H1 (cell line): ENCODE measurements at regions not wholly inside any gene's neighbourhood (a gene's known extent, or its start where the extent isn't known, plus 50 kb on each side); places are given as distances from the start of the nearest gene placed in this dataset.

ENCODE experiments used
- CTCF ChIA-PET: fragments of 300-600 bp; sonication (Branson Sonifier 250); formaldehyde crosslinking; loops from one replicate; lab custom pipeline; 2021; ENCODE audit not compliant: partially characterized antibody; lab: Charles Lee
- POLR2A ChIA-PET: fragments of 300-600 bp; sonication (Branson Sonifier 250); formaldehyde crosslinking; loops from one replicate; lab custom pipeline; 2021; ENCODE audit warnings: inconsistent platforms; ENCODE audit not compliant: partially characterized antibody; lab: Charles Lee
- DNase-seq, 2 experiments: peaks; one replicate each; pipeline versions ENCODE4 v3.0.0 to v3.0.0-alpha.2; 2010 to 2022; ENCODE audit warnings: low spot score in 2 of 2, low read depth in 1 of 2, mixed read lengths in 1 of 2
- FAIRE-seq: peaks from 2 replicates; lab custom pipeline; 2011; peaks lifted over from hg19 to GRCh38; lab: Jason Lieb, UNC
- H2AFZ ChIP-seq: 2 replicates; pipeline ENCODE4 v1.8.1; 2012; ENCODE audit warnings: low read length, inconsistent platforms
- H2AK5ac ChIP-seq: 2 replicates; pipeline ENCODE4 v1.6.1; 2013; ENCODE audit warnings: low read depth, low read length
- H2BK120ac ChIP-seq: replicated peaks from 2 replicates; pipeline ENCODE3; 2013; ENCODE audit warnings: low read depth, low read length, inconsistent platforms
- H2BK12ac ChIP-seq: 2 replicates; pipeline ENCODE4 v1.6.1; 2013; ENCODE audit warnings: low read depth, low read length
- H2BK15ac ChIP-seq: 2 replicates; pipeline ENCODE4 v1.6.1; 2013; ENCODE audit warnings: low read length
- H2BK20ac ChIP-seq: 2 replicates; pipeline ENCODE4 v1.6.1; 2013; ENCODE audit warnings: low read length
- H2BK5ac ChIP-seq: 2 replicates; pipeline ENCODE4 v1.6.1; 2013; ENCODE audit warnings: low read depth, low read length
- H3K14ac ChIP-seq: 2 replicates; pipeline ENCODE4 v1.6.1; 2013; ENCODE audit warnings: inconsistent platforms; ENCODE audit not compliant: insufficient read length
- H3K18ac ChIP-seq: 2 replicates; pipeline ENCODE4 v1.6.1; 2013; ENCODE audit warnings: low read length; ENCODE audit errors: extremely low read depth
- H3K23ac ChIP-seq: 2 replicates; pipeline ENCODE4 v1.6.1; 2013; ENCODE audit warnings: inconsistent platforms; ENCODE audit not compliant: insufficient read length
- H3K23me2 ChIP-seq: 2 replicates; pipeline ENCODE4 v1.6.1; 2013; ENCODE audit warnings: low read depth, low read length
- H3K27ac ChIP-seq: 2 replicates; pipeline ENCODE4 v1.6.1; 2011; ENCODE audit warnings: low read depth, low read length, inconsistent platforms
- H3K27me3 ChIP-seq, 4 experiments: replicated peaks in 1 of 4; 1 replicate in 1 of 4; 2 replicates in 3 of 4; pipeline versions ENCODE4 v1.6.1 to v1.8.1; 2011 to 2013; ENCODE audit warnings: low read length in 3 of 4, mild to moderate bottlenecking in 3 of 4, inconsistent platforms in 2 of 4, mixed read lengths in 2 of 4, moderate library complexity in 1 of 4; ENCODE audit not compliant: control insufficient read depth in 3 of 4, insufficient read depth in 3 of 4; ENCODE audit errors: extremely low read depth in 1 of 4
- H3K36me3 ChIP-seq, 4 experiments: 2 replicates each; pipeline versions ENCODE4 v1.6.1 to v1.8.1; 2011 to 2013; ENCODE audit warnings: mild to moderate bottlenecking in 4 of 4, low read length in 3 of 4, moderate library complexity in 2 of 4, control low read depth in 1 of 4, inconsistent platforms in 1 of 4; ENCODE audit not compliant: insufficient read depth in 4 of 4, control insufficient read depth in 2 of 4
- H3K4ac ChIP-seq: replicated peaks from 2 replicates; pipeline ENCODE3; 2013; ENCODE audit warnings: low read length, low read depth, mixed read lengths, inconsistent platforms; ENCODE audit not compliant: insufficient read length
- H3K4me1 ChIP-seq, 4 experiments: replicated peaks in 1 of 4; 1 replicate in 1 of 4; 2 replicates in 3 of 4; pipeline versions ENCODE4 v1.6.1 to v1.8.1; 2011 to 2013; ENCODE audit warnings: low read length in 3 of 4, inconsistent platforms in 2 of 4, mixed read lengths in 1 of 4; ENCODE audit not compliant: insufficient read depth in 4 of 4, control insufficient read depth in 3 of 4
- H3K4me2 ChIP-seq, 2 experiments: 2 replicates each; pipeline versions ENCODE4 v1.6.1 to v1.8.1; 2011 to 2013; ENCODE audit warnings: low read depth in 2 of 2, low read length in 2 of 2, control low read depth in 1 of 2, inconsistent platforms in 1 of 2, mild to moderate bottlenecking in 1 of 2; ENCODE audit not compliant: insufficient read depth in 1 of 2
- H3K4me3 ChIP-seq, 4 experiments: fragments of 200-600, 300-600 bp in 1 of 4; sonication (generic), shearing (Covaris generic), sonication (Bioruptor Twin) in 1 of 4; 2 replicates each; pipeline versions ENCODE4 v1.5.1 to v1.8.1; 2011 to 2016; ENCODE audit warnings: low read length in 4 of 4, low read depth in 3 of 4, control low read depth in 2 of 4, inconsistent platforms in 2 of 4, mild to moderate bottlenecking in 2 of 4, mixed read lengths in 1 of 4, moderate library complexity in 1 of 4; ENCODE audit not compliant: insufficient read depth in 2 of 4; ENCODE audit errors: extremely low read depth in 1 of 4
- H3K56ac ChIP-seq: replicated peaks from 2 replicates; pipeline ENCODE3; 2013; ENCODE audit warnings: low read depth, mild to moderate bottlenecking, mixed read lengths, low read length, inconsistent platforms; ENCODE audit not compliant: insufficient read length
- H3K79me1 ChIP-seq: 2 replicates; pipeline ENCODE4 v1.6.1; 2013; ENCODE audit warnings: low read depth, low read length, control low read depth
- H3K79me2 ChIP-seq, 2 experiments: 2 replicates each; pipeline versions ENCODE4 v1.6.1 to v1.8.1; 2012 to 2013; ENCODE audit warnings: low read length in 2 of 2, mild to moderate bottlenecking in 2 of 2, inconsistent platforms in 1 of 2; ENCODE audit not compliant: insufficient read depth in 2 of 2, control insufficient read depth in 1 of 2
- H3K9ac ChIP-seq, 4 experiments: replicated peaks in 1 of 4; 1 replicate in 1 of 4; 2 replicates in 3 of 4; pipeline versions ENCODE4 v1.6.1 to v1.8.1; 2011 to 2013; ENCODE audit warnings: low read depth in 3 of 4, low read length in 3 of 4, control low read depth in 2 of 4, mild to moderate bottlenecking in 2 of 4, moderate library complexity in 2 of 4, inconsistent platforms in 1 of 4; ENCODE audit errors: extremely low read depth in 1 of 4
- H3K9me3 ChIP-seq, 2 experiments: 2 replicates each; pipeline versions ENCODE4 v1.6.1 to v1.8.1; 2012 to 2013; ENCODE audit warnings: mild to moderate bottlenecking in 2 of 2, moderate library complexity in 2 of 2, control low read depth in 1 of 2, inconsistent platforms in 1 of 2, low read depth in 1 of 2, low read length in 1 of 2, mixed read lengths in 1 of 2; ENCODE audit not compliant: insufficient read depth in 2 of 2
- H4K20me1 ChIP-seq, 2 experiments: replicated peaks in 1 of 2; 2 replicates each; pipeline versions ENCODE3 to v1.8.1; 2011 to 2013; ENCODE audit warnings: inconsistent platforms in 2 of 2, low read length in 2 of 2, mild to moderate bottlenecking in 1 of 2; ENCODE audit not compliant: insufficient read depth in 2 of 2, control insufficient read depth in 1 of 2
- H4K5ac ChIP-seq: 2 replicates; pipeline ENCODE4 v1.6.1; 2013; ENCODE audit warnings: low read length, low read depth, mixed read lengths, inconsistent platforms; ENCODE audit not compliant: insufficient read length
- H4K8ac ChIP-seq: 2 replicates; pipeline ENCODE4 v1.8.0; 2013; ENCODE audit warnings: mild to moderate bottlenecking, moderate library complexity, low read length, inconsistent platforms; ENCODE audit not compliant: insufficient read depth; ENCODE audit errors: extremely low read depth
- H4K91ac ChIP-seq: replicated peaks from 2 replicates; pipeline ENCODE3; 2013; ENCODE audit warnings: low read length, mixed read lengths, inconsistent platforms; ENCODE audit not compliant: insufficient read length
- WGBS, 2 experiments: shearing (Covaris generic) in 1 of 2; methylation state at CpG; one replicate each; pipeline versions ENCODE4 v1.1.6 to v1.1.7; 2013 to 2015; ENCODE audit warnings: low lambda C conversion rate in 2 of 2, mixed read lengths in 2 of 2, inconsistent platforms in 1 of 2, low coverage in 1 of 2, missing lambda C conversion rate in 1 of 2; ENCODE audit not compliant: insufficient replicate concordance in 2 of 2, insufficient coverage in 1 of 2, insufficient read length in 1 of 2; ENCODE audit errors: extremely low coverage in 1 of 2, missing lambda C conversion rate in 1 of 2; 5-methylcytosine and 5-hydroxymethylcytosine counted together
- TF ChIP-seq, protein P1 (sequence below): fragments of 300-600 bp; sonication (generic); IDR thresholded peaks from 2 replicates; pipeline ENCODE4 v1.7.1; 2012; ENCODE audit warnings: low read length, moderate library complexity, mild to moderate bottlenecking, inconsistent platforms; ENCODE audit not compliant: insufficient replicate concordance

- H3K9ac ChIP-seq, result no peak overlapping the region
- WGBS, 2 experiments, result 90% methylated on average over 1 of the region's 1 CpG; no CpG with 5 or more reads in 1 of the 2 experiments
- TF ChIP-seq, protein P1, sequence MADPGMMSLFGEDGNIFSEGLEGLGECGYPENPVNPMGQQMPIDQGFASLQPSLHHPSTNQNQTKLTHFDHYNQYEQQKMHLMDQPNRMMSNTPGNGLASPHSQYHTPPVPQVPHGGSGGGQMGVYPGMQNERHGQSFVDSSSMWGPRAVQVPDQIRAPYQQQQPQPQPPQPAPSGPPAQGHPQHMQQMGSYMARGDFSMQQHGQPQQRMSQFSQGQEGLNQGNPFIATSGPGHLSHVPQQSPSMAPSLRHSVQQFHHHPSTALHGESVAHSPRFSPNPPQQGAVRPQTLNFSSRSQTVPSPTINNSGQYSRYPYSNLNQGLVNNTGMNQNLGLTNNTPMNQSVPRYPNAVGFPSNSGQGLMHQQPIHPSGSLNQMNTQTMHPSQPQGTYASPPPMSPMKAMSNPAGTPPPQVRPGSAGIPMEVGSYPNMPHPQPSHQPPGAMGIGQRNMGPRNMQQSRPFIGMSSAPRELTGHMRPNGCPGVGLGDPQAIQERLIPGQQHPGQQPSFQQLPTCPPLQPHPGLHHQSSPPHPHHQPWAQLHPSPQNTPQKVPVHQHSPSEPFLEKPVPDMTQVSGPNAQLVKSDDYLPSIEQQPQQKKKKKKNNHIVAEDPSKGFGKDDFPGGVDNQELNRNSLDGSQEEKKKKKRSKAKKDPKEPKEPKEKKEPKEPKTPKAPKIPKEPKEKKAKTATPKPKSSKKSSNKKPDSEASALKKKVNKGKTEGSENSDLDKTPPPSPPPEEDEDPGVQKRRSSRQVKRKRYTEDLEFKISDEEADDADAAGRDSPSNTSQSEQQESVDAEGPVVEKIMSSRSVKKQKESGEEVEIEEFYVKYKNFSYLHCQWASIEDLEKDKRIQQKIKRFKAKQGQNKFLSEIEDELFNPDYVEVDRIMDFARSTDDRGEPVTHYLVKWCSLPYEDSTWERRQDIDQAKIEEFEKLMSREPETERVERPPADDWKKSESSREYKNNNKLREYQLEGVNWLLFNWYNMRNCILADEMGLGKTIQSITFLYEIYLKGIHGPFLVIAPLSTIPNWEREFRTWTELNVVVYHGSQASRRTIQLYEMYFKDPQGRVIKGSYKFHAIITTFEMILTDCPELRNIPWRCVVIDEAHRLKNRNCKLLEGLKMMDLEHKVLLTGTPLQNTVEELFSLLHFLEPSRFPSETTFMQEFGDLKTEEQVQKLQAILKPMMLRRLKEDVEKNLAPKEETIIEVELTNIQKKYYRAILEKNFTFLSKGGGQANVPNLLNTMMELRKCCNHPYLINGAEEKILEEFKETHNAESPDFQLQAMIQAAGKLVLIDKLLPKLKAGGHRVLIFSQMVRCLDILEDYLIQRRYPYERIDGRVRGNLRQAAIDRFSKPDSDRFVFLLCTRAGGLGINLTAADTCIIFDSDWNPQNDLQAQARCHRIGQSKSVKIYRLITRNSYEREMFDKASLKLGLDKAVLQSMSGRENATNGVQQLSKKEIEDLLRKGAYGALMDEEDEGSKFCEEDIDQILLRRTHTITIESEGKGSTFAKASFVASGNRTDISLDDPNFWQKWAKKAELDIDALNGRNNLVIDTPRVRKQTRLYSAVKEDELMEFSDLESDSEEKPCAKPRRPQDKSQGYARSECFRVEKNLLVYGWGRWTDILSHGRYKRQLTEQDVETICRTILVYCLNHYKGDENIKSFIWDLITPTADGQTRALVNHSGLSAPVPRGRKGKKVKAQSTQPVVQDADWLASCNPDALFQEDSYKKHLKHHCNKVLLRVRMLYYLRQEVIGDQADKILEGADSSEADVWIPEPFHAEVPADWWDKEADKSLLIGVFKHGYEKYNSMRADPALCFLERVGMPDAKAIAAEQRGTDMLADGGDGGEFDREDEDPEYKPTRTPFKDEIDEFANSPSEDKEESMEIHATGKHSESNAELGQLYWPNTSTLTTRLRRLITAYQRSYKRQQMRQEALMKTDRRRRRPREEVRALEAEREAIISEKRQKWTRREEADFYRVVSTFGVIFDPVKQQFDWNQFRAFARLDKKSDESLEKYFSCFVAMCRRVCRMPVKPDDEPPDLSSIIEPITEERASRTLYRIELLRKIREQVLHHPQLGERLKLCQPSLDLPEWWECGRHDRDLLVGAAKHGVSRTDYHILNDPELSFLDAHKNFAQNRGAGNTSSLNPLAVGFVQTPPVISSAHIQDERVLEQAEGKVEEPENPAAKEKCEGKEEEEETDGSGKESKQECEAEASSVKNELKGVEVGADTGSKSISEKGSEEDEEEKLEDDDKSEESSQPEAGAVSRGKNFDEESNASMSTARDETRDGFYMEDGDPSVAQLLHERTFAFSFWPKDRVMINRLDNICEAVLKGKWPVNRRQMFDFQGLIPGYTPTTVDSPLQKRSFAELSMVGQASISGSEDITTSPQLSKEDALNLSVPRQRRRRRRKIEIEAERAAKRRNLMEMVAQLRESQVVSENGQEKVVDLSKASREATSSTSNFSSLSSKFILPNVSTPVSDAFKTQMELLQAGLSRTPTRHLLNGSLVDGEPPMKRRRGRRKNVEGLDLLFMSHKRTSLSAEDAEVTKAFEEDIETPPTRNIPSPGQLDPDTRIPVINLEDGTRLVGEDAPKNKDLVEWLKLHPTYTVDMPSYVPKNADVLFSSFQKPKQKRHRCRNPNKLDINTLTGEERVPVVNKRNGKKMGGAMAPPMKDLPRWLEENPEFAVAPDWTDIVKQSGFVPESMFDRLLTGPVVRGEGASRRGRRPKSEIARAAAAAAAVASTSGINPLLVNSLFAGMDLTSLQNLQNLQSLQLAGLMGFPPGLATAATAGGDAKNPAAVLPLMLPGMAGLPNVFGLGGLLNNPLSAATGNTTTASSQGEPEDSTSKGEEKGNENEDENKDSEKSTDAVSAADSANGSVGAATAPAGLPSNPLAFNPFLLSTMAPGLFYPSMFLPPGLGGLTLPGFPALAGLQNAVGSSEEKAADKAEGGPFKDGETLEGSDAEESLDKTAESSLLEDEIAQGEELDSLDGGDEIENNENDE, result no peak
Observed at GRCh38 chr5:40453689-40454088, 226.0 kb upstream of the PTGER4 start.

More at GRCh38 chr5:40453689-40454088, 226.0 kb upstream of the PTGER4 start:
- Histone ChIP-seq H3K18ac (no peak overlapping the region), H4K20me1 (no peaks in the 10 kb centered on the region), H3K79me1 (no peaks in the 10 kb centered on the region), H3K56ac (no peak overlapping the region), H3K9me3 (no peaks in the 10 kb centered on the region), H2BK120ac (no peak overlapping the region), H3K23ac (no peak overlapping the region), H3K14ac (no peak overlapping the region), H3K27me3 (no peaks in the 10 kb centered on the region), H3K4me1 (no peaks in the 10 kb centered on the region), H2BK15ac (no peak overlapping the region), H2AFZ (no peak overlapping the region), H2BK20ac (no peak overlapping the region), H4K91ac (no peak overlapping the region), H3K36me3 (no peaks in the 10 kb centered on the region), H2BK12ac (no peak overlapping the region), H2BK5ac (no peak overlapping the region), H3K4me3 (no peak overlapping the region), H3K4ac (no peak overlapping the region), H3K4me2 (no peak overlapping the region; a peak in 1 of 4 replicates), H4K8ac (no peak overlapping the region; the same call in 1 of the 2 replicates), H4K5ac (no peak overlapping the region), H3K27ac (no peak overlapping the region), H3K23me2 (no peaks in the 10 kb centered on the region), H2AK5ac (no peak overlapping the region), H3K79me2 (no peaks in the 10 kb centered on the region)
- DNase-seq, result no peak
- no peak for FAIRE-seq
- ChIA-PET CTCF (no interaction called here), POLR2A (no interaction called here)
